T-cell (primary cell): ENCODE measurements at regions not wholly inside any gene's neighbourhood (a gene's known extent, or its start where the extent isn't known, plus 50 kb on each side); places are given as distances from the start of the nearest gene placed in this dataset.

Experiments
- ATAC-seq, 4 experiments: fragments of 200-7000 bp in 3 of 4; fragments of 150-1000 bp in 1 of 4; cut with Tn5 transposase; replicated peaks in 1 of 4; 1 replicate in 3 of 4; 2 replicates in 1 of 4; pipeline ENCODE4 v1.10.0; 2021; ENCODE audit warnings: moderate library complexity in 3 of 4, mild to moderate bottlenecking in 2 of 4, moderate number of reproducible peaks in 1 of 4
- CTCF ChIA-PET, 2 donors: fragments of 300-600 bp; sonication (Branson Sonifier 250); formaldehyde crosslinking; loops; one replicate each; lab custom pipeline; 2022; ENCODE audit warnings: antibody characterized with exemption in 2 of 2; lab: Charles Lee
- POLR2A ChIA-PET, 2 donors: fragments of 300-600 bp; sonication (Branson Sonifier 250); formaldehyde crosslinking; loops; one replicate each; lab custom pipeline; 2022; ENCODE audit warnings: antibody characterized with exemption in 2 of 2; lab: Charles Lee
- DNase-seq, 35 experiments: peaks; one replicate each; pipeline versions ENCODE4 v3.0.0 to v3.0.0-alpha.2; 2013 to 2023
- H3K27ac ChIP-seq: one replicate; pipeline ENCODE4 v1.5.1; 2013; ENCODE audit warnings: low read length
- H3K27me3 ChIP-seq, 2 experiments: replicated peaks in 1 of 2; 1 replicate in 1 of 2; 2 replicates in 1 of 2; pipeline versions ENCODE4 v1.6.1 to v1.7.0; 2013; ENCODE audit warnings: low read length in 1 of 2, mixed read lengths in 1 of 2; ENCODE audit not compliant: control insufficient read depth in 2 of 2, insufficient read depth in 2 of 2; ENCODE audit errors: extremely low read depth in 1 of 2
- H3K36me3 ChIP-seq, 2 donors: 1 replicate in 1 of 2; 2 replicates in 1 of 2; pipeline versions ENCODE4 v1.6.1 to v1.7.0; 2013; ENCODE audit warnings: low read length in 1 of 2; ENCODE audit not compliant: control insufficient read depth in 2 of 2, insufficient read depth in 1 of 2; ENCODE audit errors: extremely low read depth in 1 of 2
- H3K4me1 ChIP-seq, 2 experiments: 1 replicate in 1 of 2; 2 replicates in 1 of 2; pipeline versions ENCODE4 v1.6.1 to v1.7.0; 2013; ENCODE audit warnings: low read length in 2 of 2, mixed read lengths in 1 of 2; ENCODE audit not compliant: insufficient read depth in 2 of 2, control insufficient read depth in 1 of 2; ENCODE audit errors: extremely low read depth in 1 of 2
- H3K4me3 ChIP-seq, 2 donors: 1 replicate in 1 of 2; 2 replicates in 1 of 2; pipeline versions ENCODE4 v1.5.1 to v1.7.0; 2013; ENCODE audit warnings: mild to moderate bottlenecking in 2 of 2, low read length in 1 of 2, moderate library complexity in 1 of 2; ENCODE audit not compliant: control insufficient read depth in 1 of 2; ENCODE audit errors: extremely low read depth in 1 of 2
- H3K9me3 ChIP-seq: 2 replicates; pipeline ENCODE4 v1.7.0; 2013
- H3K27ac Mint-ChIP-seq, 2 donors: one replicate each; pipeline ENCODE4 v1.8.0; 2020 to 2021; ENCODE audit warnings: mild to moderate bottlenecking in 2 of 2, mixed read lengths in 2 of 2
- H3K27me3 Mint-ChIP-seq, 2 donors: one replicate each; pipeline ENCODE4 v1.8.0; 2021 to 2022; ENCODE audit warnings: mixed read lengths in 2 of 2
- H3K36me3 Mint-ChIP-seq: one replicate; pipeline ENCODE4 v1.8.0; 2021; ENCODE audit warnings: mixed read lengths
- H3K4me1 Mint-ChIP-seq, 3 donors: one replicate each; pipeline ENCODE4 v1.8.0; 2020 to 2022; ENCODE audit warnings: mixed read lengths in 3 of 3, mild to moderate bottlenecking in 1 of 3
- H3K4me3 Mint-ChIP-seq, 3 donors: one replicate each; pipeline ENCODE4 v1.8.0; 2020 to 2022; ENCODE audit warnings: mild to moderate bottlenecking in 3 of 3, mixed read lengths in 3 of 3, moderate library complexity in 3 of 3
- H3K9me3 Mint-ChIP-seq, 3 donors: one replicate each; pipeline ENCODE4 v1.8.0; 2020 to 2022; ENCODE audit warnings: mixed read lengths in 3 of 3
- WGBS: methylation state at CpG from one replicate; pipeline ENCODE4 v1.1.5; 2013; ENCODE audit warnings: missing lambda C conversion rate; ENCODE audit not compliant: insufficient coverage; 5-methylcytosine and 5-hydroxymethylcytosine counted together

GRCh38 chr5:7329141-7329540, 66.8 kb upstream of the ADCY2 start:
- Mint-ChIP-seq H3K27me3 (no peaks in the 10 kb centered on the region), H3K9me3 (no peaks in the 10 kb centered on the region), H3K36me3 (no peaks in the 10 kb centered on the region), H3K4me3 (no peak overlapping the region), H3K27ac (no peak overlapping the region), H3K4me1 (no peaks in the 10 kb centered on the region)
- Histone ChIP-seq H3K27me3 (no peaks in the 10 kb centered on the region), H3K4me1 (no peaks in the 10 kb centered on the region), H3K9me3 (no peaks in the 10 kb centered on the region), H3K4me3 (no peak overlapping the region), H3K36me3 (no peaks in the 10 kb centered on the region), H3K27ac (no peak overlapping the region)
- ATAC-seq (no peak), DNase-seq (no peak)
- ChIA-PET CTCF (no interaction called here), POLR2A (no interaction called here)
- 44% methylated on average over 3 of the region's 4 CpGs for WGBS

GRCh38 chr5:7329712-7330111, 66.2 kb upstream of the ADCY2 start:
- H3K27me3 Mint-ChIP-seq = peaks cover 0 to 3% of the 10 kb centered on the region in 2 donors
- CTCF ChIA-PET = no interaction called here

GRCh38 chr5:7330256-7330655, 65.7 kb upstream of the ADCY2 start:
- no peak overlapping the region for H3K27ac ChIP-seq
- H3K9me3 ChIP-seq = no peaks in the 10 kb centered on the region
- no peak overlapping the region for H3K4me3 Mint-ChIP-seq
- POLR2A ChIA-PET = no interaction called here
- H3K36me3 ChIP-seq = no peaks in the 10 kb centered on the region
- 64% methylated on average over 2 of the region's 3 CpGs for WGBS
- no peaks in the 10 kb centered on the region for H3K27me3 ChIP-seq
- no peaks in the 10 kb centered on the region for H3K36me3 Mint-ChIP-seq
- H3K9me3 Mint-ChIP-seq = peaks cover 5 to 9% (median 5%) of the 10 kb centered on the region in 3 donors
- DNase-seq (no peak), ATAC-seq (no peak)
- CTCF ChIA-PET = no interaction called here
- peaks cover 0 to 5% of the 10 kb centered on the region in 2 donors for H3K27me3 Mint-ChIP-seq
- no peak overlapping the region for H3K27ac Mint-ChIP-seq
- H3K4me1 ChIP-seq = no peaks in the 10 kb centered on the region
- H3K4me3 ChIP-seq = no peak overlapping the region
- H3K4me1 Mint-ChIP-seq = no peaks in the 10 kb centered on the region

More at GRCh38 chr5:7329712-7330111, 66.2 kb upstream of the ADCY2 start:
- Histone ChIP-seq H3K9me3 (no peaks in the 10 kb centered on the region), H3K36me3 (no peaks in the 10 kb centered on the region), H3K27ac (no peak overlapping the region), H3K4me3 (no peak overlapping the region), H3K27me3 (no peaks in the 10 kb centered on the region), H3K4me1 (no peaks in the 10 kb centered on the region)
- no CpG with 5 or more reads among the region's 3 CpGs for WGBS
- no peak for ATAC-seq
- Mint-ChIP-seq H3K27ac (no peak overlapping the region), H3K4me3 (no peak overlapping the region), H3K36me3 (no peaks in the 10 kb centered on the region), H3K9me3 (peaks cover 4% of the 10 kb centered on the region in 3 donors), H3K4me1 (no peaks in the 10 kb centered on the region)
- POLR2A ChIA-PET = no interaction called here
- no peak for DNase-seq

GRCh38 chr5:7331131-7331530, 64.8 kb upstream of the ADCY2 start:
- Histone ChIP-seq H3K4me1 (no peaks in the 10 kb centered on the region), H3K27me3 (no peaks in the 10 kb centered on the region), H3K4me3 (no peak overlapping the region), H3K36me3 (no peaks in the 10 kb centered on the region), H3K9me3 (no peaks in the 10 kb centered on the region), H3K27ac (no peak overlapping the region)
- DNase-seq (no peak), ATAC-seq (no peak)
- ChIA-PET POLR2A (no interaction called here), CTCF (no interaction called here)
- WGBS = 76% methylated on average over 6 of the region's 7 CpGs
- no peak overlapping the region for H3K4me3 Mint-ChIP-seq
- no peak overlapping the region for H3K27ac Mint-ChIP-seq
- peaks cover 5 to 9% (median 6%) of the 10 kb centered on the region in 3 donors for H3K9me3 Mint-ChIP-seq
- H3K36me3 Mint-ChIP-seq = no peaks in the 10 kb centered on the region
- H3K4me1 Mint-ChIP-seq = no peaks in the 10 kb centered on the region
- peaks cover 0 to 5% of the 10 kb centered on the region in 2 donors for H3K27me3 Mint-ChIP-seq
